GM20431 (cell line): ENCODE measurements at regions not wholly inside any gene's neighbourhood (a gene's known extent, or its start where the extent isn't known, plus 50 kb on each side); places are given as distances from the start of the nearest gene placed in this dataset.

ENCODE experiments used
- in situ Hi-C: fragments of 300-500 bp; cut with MseI, MboI; formaldehyde crosslinking; loops from one replicate; pipeline ENCODE4 v1.15.0; 2020; ENCODE audit warnings: low sequenced_read_pairs; ENCODE audit not compliant: unreplicated experiment

GRCh38 chr15:66847565-66847991 is 145.5 kb downstream of the SMAD6 start:
- in situ Hi-C loops: no loop called here

DNA sequence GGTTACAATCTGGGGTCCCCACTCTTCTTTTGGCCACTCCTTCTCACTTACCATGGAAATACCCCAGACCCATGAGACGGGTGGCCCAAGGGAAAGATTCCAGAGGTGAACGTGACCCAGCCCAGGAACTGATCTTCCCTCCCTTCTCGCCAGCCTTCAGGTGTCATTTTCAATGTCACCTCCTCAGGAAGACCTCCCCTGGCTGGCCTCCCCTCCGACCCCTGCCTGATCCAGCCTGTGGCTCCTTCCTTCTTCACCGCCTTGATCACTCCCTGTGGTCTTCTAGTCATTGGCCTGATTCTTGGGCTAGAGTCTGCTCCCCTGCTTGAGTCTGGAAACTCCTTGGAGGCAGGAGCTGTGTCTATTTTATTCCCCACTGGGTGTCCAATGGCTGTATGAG is 146.1 kb downstream of the SMAD6 start:
- in situ Hi-C loops: no loop called here

DNA sequence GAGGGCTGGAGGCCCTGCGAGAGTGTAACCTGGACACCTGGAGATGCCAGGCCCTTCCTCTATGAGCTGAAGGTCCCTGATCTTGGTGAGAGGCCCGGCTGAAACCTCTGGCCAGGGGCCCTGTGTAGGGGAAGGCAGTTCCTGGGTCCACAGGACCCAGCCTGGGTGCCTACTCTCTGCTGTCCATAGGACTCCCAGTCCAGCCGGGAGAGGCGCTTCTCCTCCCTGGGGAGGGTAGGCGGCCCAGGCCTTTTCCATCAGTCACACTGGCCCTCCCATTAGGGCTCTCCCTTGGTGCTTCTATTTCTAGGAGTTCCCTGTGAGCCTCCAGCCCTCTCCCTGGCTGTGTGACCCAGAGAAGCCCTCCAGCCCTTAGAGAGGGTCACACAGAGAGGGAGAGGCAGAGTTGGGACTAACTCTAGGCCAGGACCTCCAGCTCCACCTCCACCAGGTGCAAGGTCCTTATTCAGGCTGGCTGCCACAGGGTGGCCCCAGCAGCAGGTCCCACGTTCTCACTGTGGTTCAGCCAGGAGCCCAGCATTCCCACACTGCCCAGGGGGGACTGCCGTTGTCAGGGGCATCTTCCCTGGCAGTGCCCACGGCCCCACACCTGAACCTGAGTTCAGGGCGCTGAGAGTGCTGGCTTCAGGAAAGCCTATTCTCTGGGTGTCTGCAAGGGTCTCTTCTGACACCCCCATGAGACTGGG is 146.8 kb downstream of the SMAD6 start:
- in situ Hi-C loops: no loop called here

DNA sequence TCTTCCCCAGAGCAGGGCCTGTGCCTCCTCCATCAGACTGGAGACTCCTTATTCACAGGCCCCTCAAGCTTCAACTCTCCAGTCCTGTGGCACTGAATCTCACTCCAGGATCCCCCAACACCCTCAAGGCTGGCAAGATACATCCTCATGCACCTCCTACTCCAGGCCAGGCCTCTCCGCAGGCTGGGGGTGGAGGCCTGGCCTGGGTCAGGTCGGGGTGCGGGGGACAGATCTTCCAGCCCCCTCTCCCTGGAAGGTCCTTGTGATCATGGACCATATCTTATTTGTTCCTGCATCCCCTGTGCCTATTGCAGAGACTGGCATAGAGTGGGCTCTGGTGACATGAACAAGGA is 147.3 kb downstream of the SMAD6 start:
- in situ Hi-C loops: no loop called here

GRCh38 chr15:66849746-66850077 is 147.7 kb downstream of the SMAD6 start:
- in situ Hi-C loops: loop anchor here (10.0 kb wide), 1 partner anchor 245 kb away; no protein-coding TSS in a partner anchor

- in situ Hi-C loops: loop anchor here (10.0 kb wide), 1 partner anchor 246 kb away; no protein-coding TSS in a partner anchor
These were observed 148.3 kb downstream of the SMAD6 start for GRCh38 chr15:66850078-66850991.

GRCh38 chr15:66850996-66851310 is 148.9 kb downstream of the SMAD6 start:
- in situ Hi-C loops: loop anchor here (10.0 kb wide), 1 partner anchor 246 kb away; no protein-coding TSS in a partner anchor

DNA sequence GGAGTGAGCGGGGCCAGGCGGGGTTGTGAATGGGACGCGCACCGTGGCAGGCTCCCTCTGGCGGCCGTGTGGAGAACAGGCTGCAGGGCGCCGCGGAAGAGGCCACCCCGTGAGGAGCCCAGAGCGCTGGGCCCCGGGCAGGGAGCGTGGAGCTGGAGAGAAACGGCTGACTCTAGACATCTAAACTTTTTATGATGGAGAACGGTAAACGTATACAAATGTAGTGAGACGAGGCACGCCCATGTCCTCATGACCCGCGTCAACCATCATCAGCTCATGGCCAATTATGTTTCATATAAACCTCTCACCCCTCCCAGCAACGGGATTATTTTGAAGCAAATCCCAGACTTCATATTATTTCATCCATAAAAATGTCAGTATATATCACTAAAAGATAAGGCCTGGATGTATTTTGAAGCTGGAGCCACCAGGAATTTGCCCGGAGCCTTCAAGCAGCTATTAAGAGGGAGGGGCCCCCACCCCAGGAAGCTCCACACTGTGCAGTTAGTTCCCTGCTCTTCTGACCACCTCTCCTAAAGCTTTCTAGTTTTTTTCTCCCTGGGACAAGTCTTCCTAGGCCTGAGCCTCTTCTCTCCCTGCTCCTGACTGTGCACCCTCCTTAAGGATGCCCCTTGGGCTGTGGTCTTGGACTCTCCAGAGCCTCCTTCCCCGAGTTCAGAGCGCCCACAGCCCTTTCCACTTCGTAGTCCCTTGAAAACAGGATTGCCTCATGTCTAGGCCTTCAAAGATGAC is 149.5 kb downstream of the SMAD6 start:
- in situ Hi-C loops: loop anchor here (10.0 kb wide), 1 partner anchor 247 kb away; no protein-coding TSS in a partner anchor

- in situ Hi-C loops: loop anchor here (10.0 kb wide), 1 partner anchor 247 kb away; no protein-coding TSS in a partner anchor
These were observed 150.2 kb downstream of the SMAD6 start for GRCh38 chr15:66852064-66852905.

DNA sequence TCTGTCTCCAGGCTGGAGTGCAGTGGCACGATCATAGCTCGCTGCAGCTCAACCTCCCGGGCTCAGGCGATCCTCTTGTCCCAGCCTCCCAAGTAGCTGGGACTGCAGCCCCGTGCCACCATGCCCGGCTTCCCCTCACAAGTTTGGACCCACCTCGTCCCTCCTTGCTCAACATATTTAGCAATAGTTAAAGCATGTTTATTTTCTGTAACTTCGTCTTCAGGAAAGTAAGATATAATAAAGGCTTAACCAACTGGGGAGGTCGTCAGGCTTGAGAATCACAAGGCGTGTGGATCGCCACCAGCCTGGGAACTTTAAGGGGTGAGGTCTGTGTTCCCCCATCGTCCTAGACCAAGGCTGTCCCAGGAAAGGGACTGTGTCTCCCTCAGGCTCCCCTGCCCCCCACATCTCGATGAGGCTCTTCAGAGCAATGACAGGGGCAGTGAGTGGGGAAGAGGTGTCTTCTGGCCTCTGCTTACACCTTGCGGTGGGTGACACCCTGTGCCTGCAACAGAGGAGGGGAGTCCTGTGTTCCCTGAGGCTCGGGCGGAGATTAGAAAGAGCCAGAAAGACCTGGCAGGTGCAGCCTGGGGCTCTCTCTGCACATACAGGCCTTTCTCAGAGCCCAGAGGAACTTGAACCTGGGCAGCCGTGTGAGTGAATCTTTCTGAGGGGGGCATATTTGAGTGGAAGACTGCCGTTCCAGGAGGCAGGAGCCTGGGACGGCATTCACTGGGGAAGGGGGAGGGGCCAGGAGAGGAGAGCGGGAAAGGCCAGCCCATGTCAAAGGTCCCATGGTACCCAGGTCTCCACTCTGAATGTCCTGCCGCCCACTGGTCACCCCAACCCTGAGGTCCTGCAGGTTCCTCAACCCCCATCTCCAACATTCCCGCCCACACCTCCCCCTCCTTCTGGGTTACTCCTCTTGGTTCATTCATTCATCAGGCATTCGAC is 152.3 kb downstream of the SMAD6 start:
- in situ Hi-C loops: loop anchor here (10.0 kb wide), 1 partner anchor 249 kb away; no protein-coding TSS in a partner anchor

GRCh38 chr15:66855041-66855440 is 153.0 kb downstream of the SMAD6 start:
- in situ Hi-C loops: loop anchor here (10.0 kb wide), 1 partner anchor 250 kb away; no protein-coding TSS in a partner anchor

DNA sequence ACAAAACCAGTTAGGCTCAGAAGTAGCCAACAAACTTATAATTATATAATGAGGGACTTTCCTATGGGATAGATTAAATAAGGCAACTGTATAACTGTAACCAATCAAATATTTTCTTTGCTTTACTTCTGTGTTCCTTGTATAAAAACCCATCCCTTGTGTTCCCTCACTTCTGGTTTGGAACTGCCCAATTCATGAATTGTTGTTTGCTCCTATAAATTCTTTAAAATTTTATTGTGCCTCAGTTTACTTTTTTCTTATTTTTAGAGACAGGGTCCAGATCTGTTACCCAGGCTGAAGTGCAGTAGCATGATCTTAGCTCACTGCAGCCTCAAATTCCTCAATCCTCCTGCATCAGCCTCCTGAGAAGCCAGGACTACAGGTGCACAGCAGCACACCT is 155.7 kb downstream of the SMAD6 start:
- in situ Hi-C loops: loop anchor here (10.0 kb wide), 1 partner anchor 253 kb away; no protein-coding TSS in a partner anchor

DNA sequence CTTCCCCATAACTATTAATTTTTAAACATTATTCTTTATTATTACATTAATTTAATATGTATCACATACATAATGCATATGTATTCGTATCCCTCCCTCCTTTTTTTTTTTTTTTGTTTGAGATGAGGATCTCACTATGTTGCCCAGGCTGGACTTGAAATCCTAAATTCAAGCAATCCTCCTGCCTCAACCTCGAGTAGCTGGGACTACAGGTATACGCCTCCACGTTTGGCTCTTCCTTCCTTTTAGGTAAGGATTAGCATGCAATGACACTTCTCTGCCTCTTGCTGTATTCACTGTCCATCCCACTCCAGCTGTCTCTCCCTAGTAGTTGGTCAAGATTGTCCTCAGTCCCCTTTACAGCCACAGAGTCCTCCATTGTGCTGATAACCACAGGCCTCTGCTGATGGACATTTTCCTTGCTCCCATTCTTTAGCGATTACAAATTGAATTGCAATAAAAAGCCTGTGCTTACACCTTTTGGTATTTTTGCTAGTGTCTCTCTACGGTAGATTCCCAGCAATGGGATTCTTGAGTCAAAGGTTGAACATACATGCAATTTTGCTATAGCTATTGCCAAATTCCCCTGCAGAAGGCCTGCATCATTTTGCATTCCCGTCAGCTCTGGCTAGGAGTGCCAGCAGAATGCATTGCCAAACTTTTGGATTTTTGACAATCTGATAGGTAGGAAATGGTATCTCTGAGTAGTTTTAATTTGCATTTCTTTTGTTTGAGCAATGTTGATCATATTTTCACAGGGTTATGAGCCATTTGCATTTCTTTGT is 156.6 kb downstream of the SMAD6 start:
- in situ Hi-C loops: loop anchor here (10.0 kb wide), 1 partner anchor 254 kb away; no protein-coding TSS in a partner anchor

- in situ Hi-C loops: loop anchor here (10.0 kb wide), 1 partner anchor 255 kb away; no protein-coding TSS in a partner anchor
These were observed 157.7 kb downstream of the SMAD6 start for GRCh38 chr15:66859688-66860253.

GRCh38 chr15:66860844-66861243 is 158.8 kb downstream of the SMAD6 start:
- in situ Hi-C loops: no loop called here

DNA sequence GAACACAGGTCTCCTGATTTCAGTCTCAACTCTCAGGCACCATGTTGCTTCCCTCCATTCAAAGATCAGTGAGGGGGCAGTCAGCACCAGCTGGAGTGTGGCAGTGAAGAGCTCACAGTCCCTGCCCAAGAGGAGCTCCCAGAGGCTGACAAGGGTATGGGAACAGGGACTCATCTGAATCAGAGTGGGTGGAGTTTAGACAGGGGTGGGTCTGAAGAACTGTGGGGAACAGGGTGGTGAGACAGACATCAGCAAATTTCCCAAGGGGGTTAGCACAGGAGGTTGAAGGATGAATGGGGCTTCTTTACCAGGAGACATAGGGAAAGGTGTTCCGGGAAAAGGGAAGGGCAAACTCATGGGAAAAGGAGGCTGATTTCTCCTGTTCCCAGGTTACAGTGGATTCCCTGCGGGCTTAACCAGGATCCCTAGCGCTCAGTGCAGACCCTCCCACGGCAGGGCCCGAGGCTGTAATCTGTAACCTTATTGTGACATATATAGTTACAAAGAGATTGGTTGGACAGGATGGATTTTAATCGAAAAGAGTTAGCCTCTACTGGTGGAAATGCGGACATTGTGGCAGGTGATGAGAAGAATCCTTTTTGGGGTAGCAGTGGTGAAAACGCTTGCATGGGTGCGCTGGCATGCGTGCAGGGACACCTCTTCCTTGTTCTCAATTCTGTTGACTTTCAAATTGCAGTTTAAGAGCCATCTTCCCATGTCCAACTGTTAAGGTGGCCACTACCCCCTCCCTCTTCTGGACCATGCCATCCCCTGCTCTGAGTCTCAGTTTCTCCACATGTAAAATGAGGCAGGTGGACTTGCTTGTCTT is 160.3 kb downstream of the SMAD6 start:
- in situ Hi-C loops: no loop called here
